ENCODE measurements at regions not wholly inside any gene's neighbourhood (a gene's known extent, or its start where the extent isn't known, plus 50 kb on each side); places are given as distances from the start of the nearest gene placed in this dataset.

GRCh38 chr19:33894787-33895186 is 98.1 kb downstream of the KCTD15 start (continued):
- TF ChIP-seq USF1 (IDR thresholded peaks at IDR 0.05; ENCODE audit: borderline replicate concordance, low read depth) = no peak
- TF ChIP-seq RAD21 (IDR thresholded peaks at IDR 0.05; ENCODE audit: low read length) = no peak
- no peak for TF ChIP-seq POLR2AphosphoS5 (IDR thresholded peaks at IDR 0.05; ENCODE audit: low read depth, low read length)

- Histone ChIP-seq H3K4me3 (ENCODE audit: low read depth in 2 of 2, low read length in 1 of 2) (no peak overlapping the region), H3K79me2 (ENCODE audit: insufficient read depth) (no peaks in the 10 kb centered on the region), H4K20me1 (ENCODE audit: insufficient read depth) (no peaks in the 10 kb centered on the region), H3K9ac (no peak overlapping the region), H3K9me2 (no peaks in the 10 kb centered on the region), H3K27me3 (ENCODE audit: insufficient read depth) (no peaks in the 10 kb centered on the region), H3K27ac (ENCODE audit: low read depth in 2 of 2, low read length in 1 of 2) (no peak overlapping the region), H2AFZ (ENCODE audit: low read depth) (no peak overlapping the region), H3F3A (replicated peaks; ENCODE audit: insufficient read depth) (no peaks in the 10 kb centered on the region), H3K4me2 (no peak overlapping the region), H3K4me1 (ENCODE audit: control insufficient read depth in 1 of 2, insufficient read depth in 2 of 2, low read depth in 1 of 2, low read length in 1 of 2) (no peaks in the 10 kb centered on the region), H3K9me3 (no peaks in the 10 kb centered on the region), H3K36me3 (replicated peaks in 1 of 2; ENCODE audit: control insufficient read depth in 1 of 2, insufficient read depth in 2 of 2, low read length in 1 of 2) (no peaks in the 10 kb centered on the region)
- TF ChIP-seq POLR2AphosphoS5 (IDR thresholded peaks at IDR 0.05; ENCODE audit: low read depth, low read length) (no peak), SMC3 (IDR thresholded peaks at IDR 0.05; ENCODE audit: low read depth, low read length) (no peak), RFX5 (IDR thresholded peaks at IDR 0.05; ENCODE audit: low read length) (no peak), JUND (IDR thresholded peaks at IDR 0.05) (no peak), USF1 (IDR thresholded peaks at IDR 0.05; ENCODE audit: borderline replicate concordance, low read depth) (no peak), MXI1 (IDR thresholded peaks at IDR 0.05; ENCODE audit: low read depth, low read length) (no peak), PBX3 (IDR thresholded peaks at IDR 0.05) (no peak), MEF2A (IDR thresholded peaks at IDR 0.05; ENCODE audit: borderline replicate concordance, low read depth) (no peak), REST (IDR thresholded peaks at IDR 0.05; ENCODE audit: low read depth, low read length) (no peak), TCF12 (IDR thresholded peaks at IDR 0.05) (no peak), FOSL2 (IDR thresholded peaks at IDR 0.05; ENCODE audit: borderline replicate concordance, low read depth) (no peak), FOXJ3 (CRISPR knock-in tag; IDR thresholded peaks at IDR 0.05) (no peak), NRF1 (IDR thresholded peaks at IDR 0.05; ENCODE audit: low read depth, low read length) (no peak), RAD21 (IDR thresholded peaks at IDR 0.05; ENCODE audit: low read length) (no peak), CHD2 (IDR thresholded peaks at IDR 0.05; ENCODE audit: low read length, partially characterized antibody) (no peak), USF2 (IDR thresholded peaks at IDR 0.05; ENCODE audit: borderline replicate concordance, low read depth, low read length) (no peak), MAX (IDR thresholded peaks at IDR 0.05; ENCODE audit: low read depth) (no peak), NFIC (IDR thresholded peaks at IDR 0.05; ENCODE audit: borderline replicate concordance) (no peak)
- WGBS (ENCODE audit: low lambda C conversion rate) = 17% methylated on average over 2 of the region's 2 CpGs
- DNase-seq = no peak
- ChIA-PET POLR2A (no interaction called here), CTCF (interaction anchor here (0.8 to 1.0 kb wide), 2 partner anchors 52 to 118 kb away, joined by 3 to 6 read pairs; no protein-coding TSS in a partner anchor)
Measured at GRCh38 chr19:33895366-33895765, 98.7 kb downstream of the KCTD15 start.

All from SK-N-SH (cell line).